ENCODE measurements at regions not wholly inside any gene's neighbourhood (a gene's known extent, or its start where the extent isn't known, plus 50 kb on each side); places are given as distances from the start of the nearest gene placed in this dataset.

GRCh38 chr7:86951895-86952294 is 107.6 kb downstream of the ELAPOR2 start:
- no peaks in the 10 kb centered on the region for H3K36me3 ChIP-seq (ENCODE audit: control insufficient read depth in 2 of 2, insufficient read depth in 2 of 2, low read length in 1 of 2)
- H3K9me3 ChIP-seq (replicated peaks; ENCODE audit: control insufficient read depth, insufficient read depth, low read length), result no peaks in the 10 kb centered on the region
- FAIRE-seq (no peak), DNase-seq (ENCODE audit: low read depth, low spot score) (no peak), ATAC-seq (no peak)
- SMC1A ChIA-PET (ENCODE audit: uncharacterized antibody, unreplicated experiment), result interaction anchor here (1.6 kb wide), 1 partner anchor 18 kb away, joined by 3 read pairs; no protein-coding TSS in a partner anchor
- CTCF ChIA-PET, result no interaction called here
- no peak overlapping the region for H3K9ac ChIP-seq (ENCODE audit: control insufficient read depth, insufficient read depth, low read length)
- RAD21 ChIA-PET (ENCODE audit: unreplicated experiment), result no interaction called here
- intact Hi-C loops (cut with micrococcal nuclease; ENCODE audit: unreplicated experiment), result no loop called here
- H3K4me3 ChIP-seq, result no peak overlapping the region
- TF ChIP-seq SP1 (IDR thresholded peaks at IDR 0.05; ENCODE audit: low read depth, low read length), result no peak
- TF ChIP-seq PAX5 (IDR thresholded peaks at IDR 0.05; ENCODE audit: borderline replicate concordance, low read depth, low read length), result no peak
- no peak for TF ChIP-seq GABPA (IDR thresholded peaks at IDR 0.05; ENCODE audit: low read depth)
- no peak for TF ChIP-seq BACH1 (IDR thresholded peaks at IDR 0.05; ENCODE audit: borderline replicate concordance)
- TF ChIP-seq TCF12 (IDR thresholded peaks at IDR 0.05; ENCODE audit: low read depth, low read length), result no peak
- TF ChIP-seq RFX5 (IDR thresholded peaks at IDR 0.05; ENCODE audit: low read depth, low read length), result no peak
- no peak for TF ChIP-seq TCF3 (IDR thresholded peaks at IDR 0.05; ENCODE audit: borderline replicate concordance, insufficient read depth, low read depth, low read length)
- TF ChIP-seq KAT2A (conservative IDR thresholded peaks at IDR 0.05; ENCODE audit: control insufficient read depth, low read depth, low read length), result no peak
- no peak for TF ChIP-seq BCL3 (IDR thresholded peaks at IDR 0.05; ENCODE audit: borderline replicate concordance, insufficient read depth, low read depth, low read length, poor library complexity, severe bottlenecking)
- TF ChIP-seq MAX (IDR thresholded peaks at IDR 0.05; ENCODE audit: low read depth, low read length), result no peak
- no peak for TF ChIP-seq NFXL1 (IDR thresholded peaks at IDR 0.05; ENCODE audit: borderline replicate concordance)
- BruUV-seq (replicated peaks), result no TSS peak
- peaks cover 22% of the 10 kb centered on the region for H3K4me1 ChIP-seq (ENCODE audit: control insufficient read depth, insufficient read depth, low read length)
- H2AFZ ChIP-seq (ENCODE audit: control insufficient read depth, low read depth, low read length), result no peak overlapping the region
- no peak overlapping the region for H3K4me2 ChIP-seq (ENCODE audit: control insufficient read depth, insufficient read depth)
- POLR2A ChIA-PET, result no interaction called here
- H4K20me1 ChIP-seq (ENCODE audit: control insufficient read depth, insufficient read depth), result no peaks in the 10 kb centered on the region
- H3K27ac ChIP-seq (ENCODE audit: control insufficient read depth, insufficient read depth), result no peak overlapping the region
- H3K27me3 ChIP-seq (replicated peaks in 1 of 2; ENCODE audit: control insufficient read depth in 2 of 2, insufficient read depth in 2 of 2, low read length in 1 of 2), result no peaks in the 10 kb centered on the region
- in situ Hi-C loops (cut with MboI), result no loop called here
- H3K79me2 ChIP-seq (ENCODE audit: control insufficient read depth, insufficient read depth, low read length), result no peaks in the 10 kb centered on the region
